Limb (tissue), 2 donors: ENCODE measurements at regions not wholly inside any gene's neighbourhood (a gene's known extent, or its start where the extent isn't known, plus 50 kb on each side); places are given as distances from the start of the nearest gene placed in this dataset.

Source experiments
- DNase-seq, 2 donors: peaks; one replicate each; pipeline ENCODE4 v3.0.0-alpha.2; 2016; ENCODE audit errors: extremely low spot score in 2 of 2

DNA sequence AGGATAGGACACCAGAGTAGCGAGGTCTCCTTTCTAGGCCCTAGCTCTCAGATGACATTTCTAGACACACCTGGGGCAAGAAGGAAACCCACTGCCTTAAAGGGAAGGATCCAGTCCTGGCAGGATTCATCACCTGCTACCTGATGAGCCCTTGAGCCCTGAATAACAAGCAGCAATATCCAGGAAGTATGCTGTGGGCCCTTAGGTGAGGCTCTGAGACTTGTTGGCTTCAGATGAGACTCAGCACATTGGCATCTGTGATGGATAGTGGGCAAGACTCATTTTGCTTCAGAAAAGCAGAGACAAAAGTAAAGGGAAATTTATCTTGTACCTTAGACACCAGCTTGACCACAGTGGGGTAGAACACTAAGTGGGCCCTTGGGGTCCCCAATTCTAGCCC, 238.4 kb upstream of the MEOX2 start:
- DNase-seq: no peak

DNA sequence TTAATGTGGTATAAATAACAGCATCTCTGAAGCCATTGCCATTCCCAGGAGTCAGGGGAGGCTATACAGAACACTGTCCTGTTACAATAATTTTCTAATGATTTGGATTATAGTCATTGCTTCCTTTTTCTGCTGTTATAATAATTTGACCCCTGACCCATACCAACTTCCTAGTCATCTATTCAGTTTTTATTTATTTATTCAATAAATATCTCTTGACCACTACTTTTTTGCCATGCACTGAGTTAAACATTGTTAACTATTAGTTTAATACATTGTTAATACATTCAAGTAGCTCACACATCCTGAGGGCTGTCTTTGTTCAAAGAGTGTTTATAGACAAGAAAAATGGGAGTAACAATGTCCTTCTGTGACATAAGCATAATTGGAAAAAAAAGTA, 235.5 kb upstream of the MEOX2 start:
- DNase-seq: no peak

DNA sequence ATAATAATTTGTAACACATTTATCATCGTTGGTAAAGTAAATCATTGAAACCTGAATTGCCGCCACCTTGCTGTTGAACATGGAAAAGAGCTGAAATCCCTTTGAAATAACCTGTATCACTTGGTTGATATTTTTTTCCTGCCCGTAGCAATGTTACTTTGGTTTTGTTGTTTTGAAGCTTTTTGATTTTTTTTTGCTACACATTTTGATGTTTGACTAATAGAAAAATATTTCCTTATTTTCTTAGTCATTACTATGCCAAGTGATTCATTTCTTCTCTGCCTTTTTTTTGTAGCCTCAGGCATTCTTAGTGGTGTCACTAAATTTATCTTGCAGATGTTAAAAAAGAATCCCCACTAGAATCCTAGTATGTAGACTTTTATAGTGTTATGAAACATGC, 235.1 kb upstream of the MEOX2 start:
- DNase-seq: no peak

DNA sequence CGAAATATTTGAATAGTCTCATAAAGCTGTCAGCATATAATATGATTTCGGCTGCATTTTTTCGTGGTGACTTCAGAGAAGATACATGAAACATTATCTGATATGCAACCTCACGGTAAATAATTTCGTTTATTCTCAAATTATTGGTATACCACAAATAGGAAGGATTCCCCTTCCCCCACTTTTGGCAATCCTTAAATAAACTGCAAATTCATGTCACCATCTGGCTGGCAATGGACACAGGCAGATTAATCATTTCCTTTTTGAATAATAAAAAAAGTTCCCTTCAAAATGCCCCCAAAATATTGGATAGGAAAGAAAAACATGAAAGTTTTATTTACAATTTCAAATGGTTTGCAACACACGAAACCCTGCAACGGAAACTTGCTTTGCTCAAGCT, 234.5 kb upstream of the MEOX2 start:
- DNase-seq: no peak

DNA sequence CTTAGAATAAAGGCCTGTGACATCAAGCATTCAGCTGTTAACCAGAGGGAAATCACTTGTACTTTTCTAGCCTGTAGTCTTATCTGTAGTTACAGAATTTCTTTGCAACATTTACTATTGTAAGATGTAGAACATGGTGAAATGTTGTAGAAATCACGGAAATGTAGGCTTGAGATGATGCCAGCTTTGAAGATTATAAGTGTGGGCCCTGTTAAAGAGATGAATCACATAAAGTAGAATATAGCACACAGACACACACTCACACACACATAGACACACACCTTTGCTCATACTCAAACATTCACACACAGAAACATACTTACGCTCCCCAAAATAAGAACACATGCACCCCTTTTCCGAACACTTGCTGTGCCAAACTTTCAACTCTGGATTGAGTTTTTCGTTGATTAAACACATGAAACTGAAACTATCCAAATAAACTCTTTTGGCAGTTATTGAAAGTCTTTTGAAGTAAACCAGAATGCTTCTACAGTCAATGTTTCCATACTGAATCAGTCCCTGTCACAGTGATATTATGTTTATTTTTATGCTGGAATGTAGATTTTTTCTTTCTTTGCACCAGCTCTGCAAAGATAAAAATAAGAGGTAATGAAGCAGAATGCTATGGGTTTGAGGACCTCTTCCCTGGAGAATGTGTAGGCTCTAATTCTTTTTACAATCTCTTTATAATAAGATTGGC, 230.3 kb upstream of the MEOX2 start:
- DNase-seq: no peak

DNA sequence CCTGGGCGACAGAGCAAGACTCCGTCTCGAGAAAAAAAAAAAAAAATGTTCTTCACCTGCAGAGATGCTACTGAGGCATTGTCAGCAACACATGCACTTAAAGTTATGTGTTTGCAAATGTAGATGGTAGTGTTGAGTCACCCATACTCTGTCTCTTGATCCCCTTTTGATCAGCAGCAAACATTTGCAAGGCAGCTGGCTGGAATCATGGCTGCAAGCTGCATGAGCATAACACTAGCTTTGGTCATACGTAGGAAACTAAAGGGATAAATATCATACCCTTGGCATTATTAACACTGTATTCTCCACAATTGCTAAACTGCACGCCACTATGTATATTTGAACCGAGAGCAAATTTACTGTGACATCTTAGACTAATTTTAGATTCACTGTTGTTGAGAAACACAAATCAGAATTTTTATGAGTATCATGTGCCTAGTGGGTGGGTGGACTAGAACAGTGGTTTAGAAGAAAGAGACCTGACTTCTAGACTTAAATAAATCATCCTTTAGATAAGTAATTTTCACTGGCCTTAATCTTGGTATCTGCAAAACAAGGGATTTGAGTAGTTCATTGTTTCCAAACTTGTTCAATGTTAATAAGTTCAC, 229.3 kb upstream of the MEOX2 start:
- no peak for DNase-seq

DNA sequence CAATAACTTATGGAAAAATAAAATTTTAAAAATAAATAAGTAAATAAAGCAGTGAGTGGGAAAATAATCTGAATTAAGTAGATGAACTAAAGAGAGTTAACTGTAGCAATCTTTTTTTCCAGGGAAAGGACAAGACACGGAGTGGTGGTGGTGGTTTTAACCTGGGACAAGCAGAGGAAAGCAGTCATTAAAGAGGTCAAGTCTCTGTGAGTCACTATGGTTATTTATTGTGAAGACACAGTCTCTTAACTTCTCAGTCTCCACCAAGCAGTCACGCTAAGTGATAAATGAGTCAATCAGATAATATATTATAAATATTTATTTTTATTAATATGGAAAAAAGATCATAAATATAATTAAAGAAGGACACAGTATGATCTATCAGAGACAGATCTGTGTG, 228.1 kb upstream of the MEOX2 start:
- no peak for DNase-seq

DNA sequence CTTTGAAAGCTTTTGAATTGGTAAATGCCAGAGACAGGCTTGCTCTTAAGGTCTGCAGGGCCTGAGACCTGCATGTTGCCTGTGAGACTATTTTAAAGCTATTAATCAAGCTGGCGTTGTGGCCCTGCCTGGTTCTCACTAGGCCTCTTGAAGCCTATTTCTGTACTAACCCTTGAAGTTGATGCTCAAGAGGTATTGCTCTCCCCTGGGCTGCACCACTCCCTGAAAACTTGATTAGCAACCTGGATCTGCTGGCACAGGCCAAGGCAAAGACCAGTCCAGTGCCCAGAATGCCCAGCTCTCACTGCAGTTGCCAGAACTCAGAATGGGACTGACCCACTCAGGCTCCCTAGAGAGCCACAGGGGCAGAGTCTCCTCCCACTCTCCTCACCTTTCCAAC, 220.0 kb upstream of the MEOX2 start:
- no peak for DNase-seq

DNA sequence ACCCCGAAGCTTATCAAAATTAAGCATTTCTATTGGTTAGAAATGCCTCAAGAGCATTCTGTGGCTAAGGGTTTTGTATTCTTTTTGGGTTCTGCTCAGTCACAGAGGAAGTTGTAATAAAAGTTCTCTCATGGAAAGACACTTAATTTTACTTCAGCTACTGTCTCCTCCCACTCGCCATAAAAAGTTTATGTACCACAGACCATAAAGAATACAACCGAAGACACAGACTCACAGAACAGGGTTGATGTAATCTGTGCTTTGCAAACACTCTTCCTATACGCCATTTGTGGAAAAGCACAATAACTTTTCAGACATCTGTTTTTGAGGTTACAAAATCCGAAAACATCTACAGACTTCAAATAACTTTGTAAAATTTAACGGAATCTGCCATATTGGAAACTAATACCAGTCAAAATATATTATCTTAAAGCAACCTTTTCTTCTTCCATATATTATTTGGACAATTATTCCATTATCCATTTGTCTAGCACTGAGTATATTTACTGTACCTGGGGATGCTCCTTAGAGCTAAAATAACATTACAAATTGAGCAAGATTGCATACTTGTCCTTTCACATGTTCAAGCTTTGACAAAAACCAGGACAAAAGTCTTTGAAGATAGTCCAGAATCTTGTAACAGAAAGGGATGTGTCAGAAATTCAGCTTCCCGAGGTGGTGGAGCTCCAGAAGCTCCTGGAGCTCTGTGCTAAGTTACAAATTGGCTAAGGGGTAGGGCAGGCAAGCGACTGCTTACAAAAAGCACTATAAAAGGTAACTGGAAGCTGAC, 219.0 kb upstream of the MEOX2 start:
- peak in 1 of 2 donors; percentile 49 for DNase-seq

DNA sequence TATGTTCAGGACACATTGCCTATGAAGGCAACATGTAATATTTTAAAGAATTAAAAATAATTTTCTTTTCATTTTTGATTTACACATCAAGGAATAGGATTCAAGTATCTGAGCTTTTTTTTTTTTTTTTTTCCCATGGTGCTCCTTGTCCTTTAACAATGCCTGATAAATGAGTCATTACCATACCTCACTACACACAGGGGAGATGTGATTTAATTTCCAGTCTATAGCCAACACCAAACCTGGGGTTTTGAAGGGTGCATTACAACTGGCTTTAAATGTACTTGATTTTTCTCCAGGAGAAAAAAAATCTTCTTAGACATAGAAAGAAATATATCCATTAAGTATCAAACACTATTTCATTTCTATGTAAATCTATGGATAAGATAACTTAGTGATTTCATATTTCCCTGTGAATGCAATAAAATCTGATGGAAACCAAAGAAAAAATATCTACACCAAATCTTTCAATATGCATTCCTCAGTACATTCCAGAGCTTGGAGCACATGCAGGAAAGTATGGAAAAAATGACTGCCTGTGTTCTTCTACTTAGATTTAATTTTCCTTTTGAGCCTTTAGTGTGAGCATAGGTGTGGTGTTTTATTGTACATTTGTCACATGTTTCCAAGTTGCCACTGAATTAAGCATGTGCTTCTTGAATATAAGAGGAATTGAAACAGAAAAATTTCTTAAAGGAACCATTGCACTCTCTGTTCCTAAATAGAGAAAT, 204.8 kb upstream of the MEOX2 start:
- peak in 1 of 2 donors; percentile 61 for DNase-seq

DNA sequence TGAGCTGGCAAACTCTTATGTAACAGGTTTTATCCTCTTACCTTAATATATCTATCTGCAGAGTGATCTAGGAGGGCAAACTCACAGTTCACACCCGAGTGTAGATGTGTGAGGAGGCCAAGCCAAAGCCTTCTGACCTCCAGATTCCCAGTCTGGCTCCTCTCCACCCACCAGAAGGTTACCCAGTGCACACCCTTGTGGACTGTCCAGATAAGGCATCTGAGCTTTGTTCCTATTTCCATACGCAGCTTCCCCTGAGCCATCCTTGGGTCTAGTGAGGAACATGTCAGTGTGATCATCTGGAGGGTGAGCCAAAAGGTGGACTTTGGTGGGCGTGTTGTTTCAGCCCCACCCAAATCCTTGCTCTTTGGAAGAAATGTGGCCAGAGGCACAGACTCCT, 203.0 kb upstream of the MEOX2 start:
- DNase-seq: no peak

DNA sequence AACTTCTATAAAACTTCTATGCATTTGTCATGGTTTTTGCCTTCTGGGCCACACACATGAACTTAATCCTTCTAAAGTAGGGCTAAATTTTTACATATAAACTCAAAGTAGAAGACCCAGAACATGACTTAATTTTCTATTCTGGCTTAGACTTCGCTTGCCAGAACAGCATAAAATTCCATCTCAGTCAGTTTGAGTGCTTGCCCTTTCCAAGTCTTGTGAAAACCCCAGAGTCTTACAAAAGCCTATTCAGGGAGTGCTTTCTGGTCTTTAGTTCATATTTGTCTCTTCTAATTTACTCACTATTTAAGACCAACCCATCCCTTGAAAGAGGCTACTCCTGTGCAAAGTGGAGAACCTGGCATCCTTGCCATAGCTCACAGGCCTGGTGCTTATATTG, 201.6 kb upstream of the MEOX2 start:
- DNase-seq: no peak

DNA sequence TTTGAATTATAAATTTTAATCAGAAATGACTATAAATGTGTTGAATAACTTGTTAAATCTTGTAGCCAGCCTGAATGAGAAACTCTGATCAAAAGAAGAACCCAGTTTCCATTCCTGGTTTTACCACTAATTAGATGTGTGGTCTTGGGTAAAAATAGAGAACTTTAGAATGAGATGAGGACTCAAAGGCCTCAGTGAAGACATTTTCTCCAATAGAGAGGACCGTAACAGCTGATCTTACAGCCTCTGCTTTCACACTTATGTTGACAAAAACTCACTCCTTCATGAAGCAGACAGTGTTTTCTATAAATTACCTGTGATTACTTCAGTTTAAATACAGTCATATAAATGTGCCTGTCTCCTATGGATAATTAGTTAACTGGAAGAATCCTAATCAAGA, 200.1 kb upstream of the MEOX2 start:
- DNase-seq: no peak

DNA sequence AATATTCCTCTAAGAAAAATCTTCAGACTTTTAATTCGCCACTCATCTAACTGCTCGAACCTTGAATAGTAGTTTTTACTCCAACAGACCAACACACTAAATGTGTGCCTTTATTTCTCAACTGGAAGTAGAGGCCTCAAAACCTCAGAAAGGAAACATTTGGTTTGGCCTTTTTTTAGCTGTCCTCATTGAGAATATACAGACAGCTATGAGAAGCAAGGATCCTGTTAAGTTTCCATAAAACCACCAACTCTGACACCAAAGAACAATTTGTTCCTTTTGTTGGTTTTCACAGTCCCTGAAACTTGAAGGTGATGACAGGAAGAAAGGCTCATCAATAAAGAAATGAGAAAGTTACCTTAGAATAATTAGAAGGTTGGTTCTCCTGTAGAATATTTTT, 199.2 kb upstream of the MEOX2 start:
- no peak for DNase-seq

DNA sequence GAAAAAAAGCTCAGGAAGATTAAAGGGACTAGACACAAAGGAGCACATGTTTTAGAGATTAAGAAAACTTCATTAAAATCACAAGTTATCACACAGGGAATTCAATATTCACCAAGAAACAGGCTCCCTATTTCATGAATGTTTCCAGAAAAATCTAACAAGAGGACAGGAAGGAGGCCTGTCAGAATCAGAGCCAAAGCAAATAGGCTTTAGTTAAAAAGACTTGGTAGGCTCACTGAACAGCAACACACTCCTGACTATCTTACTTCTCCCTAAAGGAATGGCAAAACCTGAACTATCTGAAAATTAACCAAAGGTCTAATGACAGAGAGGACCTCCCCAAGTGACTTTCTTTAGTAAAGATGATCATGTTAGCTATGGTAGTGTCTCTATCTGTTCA, 188.3 kb upstream of the MEOX2 start:
- DNase-seq: no peak

DNA sequence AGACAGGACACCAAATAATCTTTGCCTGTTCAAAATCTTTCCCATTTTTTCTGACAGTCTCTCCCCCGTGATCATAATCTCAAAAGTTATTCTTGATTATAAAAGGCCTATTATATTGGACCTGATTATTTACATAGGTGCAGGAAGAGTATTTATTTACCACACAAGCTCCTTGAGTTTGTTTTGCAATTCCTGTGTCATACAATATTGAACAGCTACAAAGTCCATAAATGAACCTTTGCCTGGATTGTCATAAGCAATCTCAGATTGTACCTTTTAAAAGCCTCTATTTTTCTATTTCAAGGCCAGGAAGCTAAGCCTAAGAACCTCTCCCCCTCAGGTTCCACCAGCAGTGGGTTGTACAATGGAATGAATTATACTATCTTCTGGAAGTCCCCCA, 183.9 kb upstream of the MEOX2 start:
- DNase-seq: no peak

DNA sequence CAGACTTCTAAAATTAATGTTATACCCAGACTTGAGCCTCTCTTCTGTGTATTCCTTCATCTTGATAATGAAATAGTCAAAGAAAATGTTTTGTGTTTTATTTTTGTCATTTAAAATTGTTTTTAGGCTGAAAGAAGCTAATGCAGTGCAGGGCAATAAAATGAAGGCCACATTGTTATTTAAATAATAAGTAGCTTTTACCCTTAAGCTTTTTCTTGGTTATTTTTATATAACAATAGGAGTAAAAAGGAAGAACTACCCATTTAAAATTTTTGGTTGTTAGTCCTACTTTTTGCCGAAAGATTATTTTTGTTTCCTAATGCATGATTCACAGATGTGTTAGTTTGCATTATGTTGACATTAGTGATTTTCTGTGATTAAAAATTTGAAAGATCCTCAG, 181.0 kb upstream of the MEOX2 start:
- no peak for DNase-seq

DNA sequence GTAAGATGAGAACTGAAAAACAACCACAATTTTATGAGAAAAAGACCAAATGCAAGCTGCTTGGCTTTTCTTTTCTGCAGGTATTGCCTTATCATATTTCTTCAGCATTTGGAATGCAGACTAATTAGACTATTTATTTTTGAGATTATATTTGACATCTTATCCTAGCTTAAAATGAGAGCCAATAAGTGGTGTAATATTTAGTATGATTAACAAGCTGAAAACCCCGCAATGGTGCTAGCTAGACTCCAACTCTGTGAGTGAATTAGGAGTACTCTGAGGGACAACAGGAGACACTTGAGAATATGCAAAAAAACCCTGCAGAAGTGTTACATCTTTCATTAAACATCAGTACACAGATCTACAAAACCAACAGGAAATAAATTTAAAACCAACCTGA, 180.3 kb upstream of the MEOX2 start:
- no peak for DNase-seq

DNA sequence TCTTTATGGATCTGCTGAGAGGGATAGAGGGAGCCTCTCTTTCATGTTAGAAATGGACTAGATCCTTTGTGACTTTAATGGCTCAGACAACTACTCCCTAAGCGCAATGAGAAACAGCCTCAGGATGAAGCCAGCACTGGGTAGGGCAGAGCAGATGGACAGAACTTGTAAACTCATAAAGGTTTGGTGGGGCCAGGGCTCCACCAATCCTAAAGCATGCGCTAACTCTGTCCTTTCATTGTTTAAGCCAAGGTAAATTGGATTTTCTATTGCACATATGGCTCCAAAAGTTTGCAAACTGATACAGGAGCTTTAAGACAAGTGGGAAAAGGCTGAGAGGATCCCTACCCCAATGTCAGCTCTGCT, 178.1 kb upstream of the MEOX2 start:
- no peak for DNase-seq

DNA sequence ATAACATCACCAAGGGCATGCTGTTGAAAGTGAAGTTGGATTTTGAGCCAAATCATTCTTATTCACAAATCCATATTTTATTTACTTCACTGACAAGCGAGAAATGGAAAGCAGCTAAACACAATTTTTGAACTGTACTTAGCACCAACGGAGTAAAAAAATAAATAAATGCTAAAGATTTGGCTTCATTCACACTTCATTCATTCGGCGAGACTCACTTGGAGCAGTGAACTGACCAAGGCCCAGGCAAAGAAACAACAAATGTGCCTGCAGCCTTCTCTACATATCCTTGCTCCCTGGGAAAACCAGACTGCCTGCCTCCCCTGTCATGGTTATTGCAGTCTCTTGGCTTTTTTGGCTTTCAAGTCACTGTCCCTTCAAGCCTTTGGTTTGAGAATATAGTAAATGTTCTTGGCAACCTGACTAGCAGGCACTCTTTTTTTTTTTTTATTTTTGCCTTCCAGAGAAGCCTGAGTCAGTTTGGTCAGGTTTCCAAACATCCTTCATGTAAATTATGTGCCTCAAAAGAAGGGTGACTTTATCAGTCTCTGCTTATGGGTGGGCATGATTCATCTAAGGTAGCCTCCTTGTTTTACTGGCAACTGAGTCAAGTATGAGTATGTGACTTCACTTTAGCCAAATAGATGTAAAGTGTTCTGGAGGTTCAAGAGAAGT, 177.6 kb upstream of the MEOX2 start:
- no peak for DNase-seq

DNA sequence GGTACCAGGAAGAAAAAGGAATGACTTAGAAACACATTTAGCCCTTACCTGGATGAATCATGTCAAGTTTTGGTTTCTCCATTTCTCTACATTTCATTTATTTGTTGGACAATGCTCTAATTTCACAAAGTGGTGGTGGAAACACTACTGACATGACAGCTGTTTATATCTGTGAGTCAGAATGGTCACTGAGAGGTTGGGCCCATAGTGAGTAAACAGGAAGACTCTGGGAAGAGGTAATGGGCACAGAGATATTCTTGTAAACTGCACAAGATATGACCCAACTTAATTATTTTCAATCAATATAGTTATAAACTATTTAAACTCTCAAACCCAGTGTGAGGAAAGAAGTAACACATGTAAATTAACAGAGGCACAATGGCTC, 176.3 kb upstream of the MEOX2 start:
- DNase-seq: no peak
